ENCODE measurements at regions not wholly inside any gene's neighbourhood (a gene's known extent, or its start where the extent isn't known, plus 50 kb on each side); places are given as distances from the start of the nearest gene placed in this dataset.

GRCh38 chr9:107211284-107211923 is 71.7 kb upstream of the RAD23B start:
- no peak for DNase-seq (ENCODE audit: low spot score)

GRCh38 chr9:107212613-107213012 is 70.5 kb upstream of the RAD23B start:
- DNase-seq (ENCODE audit: low spot score) = no peak

GRCh38 chr9:107213080-107213479 is 70.0 kb upstream of the RAD23B start:
- no peak for DNase-seq (ENCODE audit: low spot score)

GRCh38 chr9:107213561-107214028 is 69.5 kb upstream of the RAD23B start:
- DNase-seq (ENCODE audit: low spot score) = peak; percentile 22

- no peak for DNase-seq (ENCODE audit: low spot score)
Measured at GRCh38 chr9:107214381-107214780, 68.7 kb upstream of the RAD23B start.

- DNase-seq (ENCODE audit: low spot score) = no peak
Measured at GRCh38 chr9:107214915-107215314, 68.2 kb upstream of the RAD23B start.

- no peak for DNase-seq (ENCODE audit: low spot score)
Measured at GRCh38 chr9:107215381-107215780, 67.7 kb upstream of the RAD23B start.

- no peak for DNase-seq (ENCODE audit: low spot score)
Measured at GRCh38 chr9:107216329-107216728, 66.8 kb upstream of the RAD23B start.

- no peak for DNase-seq (ENCODE audit: low spot score)
Measured at GRCh38 chr9:107218829-107219485, 64.1 kb upstream of the RAD23B start.

- no peak for DNase-seq (ENCODE audit: low spot score)
Measured at GRCh38 chr9:107219486-107220077, 63.5 kb upstream of the RAD23B start.

- no peak for DNase-seq (ENCODE audit: low spot score)
Measured at GRCh38 chr9:107221321-107221720, 61.8 kb upstream of the RAD23B start.

- no peak for DNase-seq (ENCODE audit: low spot score)
Measured at GRCh38 chr9:107222020-107222522, 61.0 kb upstream of the RAD23B start.

- no peak for DNase-seq (ENCODE audit: low spot score)
Measured at GRCh38 chr9:107223381-107223780, 59.7 kb upstream of the RAD23B start.

- no peak for DNase-seq (ENCODE audit: low spot score)
Measured at GRCh38 chr9:107224252-107224651, 58.8 kb upstream of the RAD23B start.

GRCh38 chr9:107226421-107226820 is 56.7 kb upstream of the RAD23B start:
- no peak for DNase-seq (ENCODE audit: low spot score)

GRCh38 chr9:107227774-107228173 is 55.3 kb upstream of the RAD23B start:
- DNase-seq (ENCODE audit: low spot score) = no peak

GRCh38 chr9:107228496-107229039 is 54.5 kb upstream of the RAD23B start:
- no peak for DNase-seq (ENCODE audit: low spot score)

- no peak for DNase-seq (ENCODE audit: low spot score)
Measured at GRCh38 chr9:107229241-107229741, 53.8 kb upstream of the RAD23B start.

Data from CD4-positive, alpha-beta T cell treated with Interleukin-6 at 100 ng/mL for 8 hours (primary cell).